HS-5 (cell line): ENCODE measurements at regions not wholly inside any gene's neighbourhood (a gene's known extent, or its start where the extent isn't known, plus 50 kb on each side); places are given as distances from the start of the nearest gene placed in this dataset.
A peak's percentile ranks its signal among the peaks of the same experiment; 100 is the strongest.

Experiments used
- DNase-seq: peaks from one replicate; pipeline ENCODE4 v3.0.0-alpha.2; 2012; ENCODE audit warnings: low read depth

- DNase-seq = no peak
These were observed 307.6 kb downstream of the SPRY2 start for GRCh38 chr13:80033286-80033685.

GRCh38 chr13:80030491-80030890 is 310.4 kb downstream of the SPRY2 start:
- no peak for DNase-seq

- DNase-seq = no peak
These were observed 311.8 kb downstream of the SPRY2 start for GRCh38 chr13:80029170-80029569.

- no peak for DNase-seq
These were observed 318.8 kb downstream of the SPRY2 start for GRCh38 chr13:80022146-80022545.

GRCh38 chr13:80012251-80012650 is 328.7 kb downstream of the SPRY2 start:
- DNase-seq = no peak

GRCh38 chr13:80011448-80012212 is 329.3 kb downstream of the SPRY2 start:
- no peak for DNase-seq

GRCh38 chr13:80010846-80011245 is 330.1 kb downstream of the SPRY2 start:
- DNase-seq = no peak

- no peak for DNase-seq
These were observed 330.6 kb downstream of the SPRY2 start for GRCh38 chr13:80010286-80010831.

- no peak for DNase-seq
These were observed 331.2 kb downstream of the SPRY2 start for GRCh38 chr13:80009760-80010159.

- DNase-seq = no peak
These were observed 334.0 kb downstream of the SPRY2 start for GRCh38 chr13:80006940-80007339.

GRCh38 chr13:80001510-80001842 is 339.4 kb downstream of the SPRY2 start:
- DNase-seq = no peak

- no peak for DNase-seq
These were observed 340.0 kb downstream of the SPRY2 start for GRCh38 chr13:80000684-80001509.

- DNase-seq = no peak
These were observed 341.3 kb downstream of the SPRY2 start for GRCh38 chr13:79999601-80000000.

- no peak for DNase-seq
These were observed 342.5 kb downstream of the SPRY2 start for GRCh38 chr13:79998381-79998880.

- DNase-seq = no peak
These were observed 343.7 kb downstream of the SPRY2 start for GRCh38 chr13:79997244-79997643.

- DNase-seq = peak; percentile 41
These were observed 345.6 kb downstream of the SPRY2 start for GRCh38 chr13:79995334-79995733.

- DNase-seq = no peak
These were observed 348.8 kb downstream of the SPRY2 start for GRCh38 chr13:79992111-79992510.

- DNase-seq = no peak
These were observed 350.9 kb downstream of the SPRY2 start for GRCh38 chr13:79990048-79990447.

- DNase-seq = no peak
These were observed 351.7 kb downstream of the SPRY2 start for GRCh38 chr13:79989217-79989661.

GRCh38 chr13:79988573-79988972 is 352.4 kb downstream of the SPRY2 start:
- DNase-seq = no peak

GRCh38 chr13:79987761-79988160 is 353.2 kb downstream of the SPRY2 start:
- no peak for DNase-seq

- no peak for DNase-seq
These were observed 353.6 kb downstream of the SPRY2 start for GRCh38 chr13:79987323-79987722.

GRCh38 chr13:79986890-79987289 is 354.0 kb downstream of the SPRY2 start:
- no peak for DNase-seq
